GM12878 (cell line): ENCODE measurements at regions not wholly inside any gene's neighbourhood (a gene's known extent, or its start where the extent isn't known, plus 50 kb on each side); places are given as distances from the start of the nearest gene placed in this dataset.
"Not testable (repeated sequence)": the region's sequence is repeated elsewhere in the genome, so short reads cannot be mapped to it uniquely, and the experiment has no call there.

Experiments
- ATAC-seq: fragments of 200-7000 bp; cut with Tn5 transposase; 3 replicates; pipeline ENCODE4 v1.9.1; 2020; ENCODE audit warnings: mild to moderate bottlenecking, moderate library complexity
- BruUV-seq: library from RNA; stranded (reverse); fragments of 400-500 nt; replicated peaks from 2 replicates; lab custom pipeline; 2021; lab: Mats Ljungman, UMichigan
- CTCF ChIA-PET: fragments of 300-600 bp; sonication (Branson Sonifier 250); formaldehyde crosslinking; extraction: SDS; loops from one replicate; lab custom pipeline; 2021; ENCODE audit warnings: inconsistent platforms; lab: Yijun Ruan, JAX
- POLR2A ChIA-PET: fragments of 350-600 bp; formaldehyde crosslinking; extraction: SDS; loops from one replicate; lab custom pipeline; 2021; ENCODE audit warnings: inconsistent platforms; lab: Charles Lee
- RAD21 ChIA-PET: fragments of 300-600 bp; sonication (Branson Sonifier 250); formaldehyde crosslinking; loops from one replicate; lab custom pipeline; 2023; ENCODE audit warnings: antibody characterized with exemption; ENCODE audit not compliant: unreplicated experiment; lab: Charles Lee
- SMC1A ChIA-PET: fragments of 300-600 bp; sonication (Branson Sonifier 250); formaldehyde crosslinking; loops from one replicate; lab custom pipeline; 2023; ENCODE audit not compliant: unreplicated experiment, uncharacterized antibody; lab: Charles Lee
- DNase-seq: peaks from one replicate; pipeline ENCODE4 v3.0.0-alpha.2; 2011; ENCODE audit warnings: low read depth, low spot score
- FAIRE-seq: peaks from 3 replicates; lab custom pipeline; 2011; peaks lifted over from hg19 to GRCh38; lab: Jason Lieb, UNC
- H2AFZ ChIP-seq: 2 replicates; pipeline ENCODE4 v1.6.0; 2011; ENCODE audit warnings: low read depth, low read length, control low read depth; ENCODE audit not compliant: control insufficient read depth
- H3K27ac ChIP-seq: 2 replicates; pipeline ENCODE4 v1.5.1; 2011; ENCODE audit warnings: control low read depth; ENCODE audit not compliant: control insufficient read depth, insufficient read depth
- H3K27me3 ChIP-seq, 2 experiments: replicated peaks in 1 of 2; 2 replicates each; pipeline versions ENCODE4 v1.6.0 to v1.6.1; 2011; ENCODE audit warnings: low read length in 1 of 2; ENCODE audit not compliant: control insufficient read depth in 2 of 2, insufficient read depth in 2 of 2
- H3K36me3 ChIP-seq, 2 experiments: 2 replicates each; pipeline ENCODE4 v1.5.1; 2011; ENCODE audit warnings: low read length in 1 of 2; ENCODE audit not compliant: control insufficient read depth in 2 of 2, insufficient read depth in 2 of 2
- H3K4me1 ChIP-seq: 2 replicates; pipeline ENCODE4 v1.6.1; 2011; ENCODE audit warnings: mild to moderate bottlenecking, low read length, moderate library complexity, mixed read lengths; ENCODE audit not compliant: control insufficient read depth, insufficient read depth
- H3K4me2 ChIP-seq: 2 replicates; pipeline ENCODE4 v1.6.0; 2011; ENCODE audit warnings: control low read depth; ENCODE audit not compliant: control insufficient read depth, insufficient read depth
- H3K4me3 ChIP-seq: fragments of 200-600 bp; sonication (generic); 2 replicates; pipeline ENCODE4 v1.5.1; 2016
- H3K79me2 ChIP-seq: 2 replicates; pipeline ENCODE4 v1.6.0; 2011; ENCODE audit warnings: low read length; ENCODE audit not compliant: control insufficient read depth, insufficient read depth
- H3K9ac ChIP-seq: 2 replicates; pipeline ENCODE4 v1.8.0; 2011; ENCODE audit warnings: low read length, control low read depth, mixed read lengths; ENCODE audit not compliant: control insufficient read depth, insufficient read depth
- H3K9me3 ChIP-seq: replicated peaks from 3 replicates; pipeline ENCODE4 v1.5.1; 2011; ENCODE audit warnings: mild to moderate bottlenecking, low read length; ENCODE audit not compliant: control insufficient read depth, insufficient read depth
- H4K20me1 ChIP-seq: 2 replicates; pipeline ENCODE4 v1.6.0; 2011; ENCODE audit not compliant: control insufficient read depth, insufficient read depth
- WGBS: methylation state at CpG from one replicate; pipeline ENCODE4 v1.1.6; 2016; ENCODE audit warnings: low lambda C conversion rate; ENCODE audit not compliant: insufficient replicate concordance, insufficient coverage; ENCODE audit errors: missing lambda C conversion rate; 5-methylcytosine and 5-hydroxymethylcytosine counted together
- in situ Hi-C: fragments of 300-500 bp; cut with MboI; formaldehyde crosslinking; loops from 9 replicates; pipeline ENCODE4 v1.14.3; 2018; ENCODE audit warnings: mixed read lengths
- intact Hi-C: fragments of 100-400 bp; cut with micrococcal nuclease; formaldehyde crosslinking; loops from one replicate; pipeline ENCODE4 v1.14.2; 2022; ENCODE audit not compliant: unreplicated experiment

DNA sequence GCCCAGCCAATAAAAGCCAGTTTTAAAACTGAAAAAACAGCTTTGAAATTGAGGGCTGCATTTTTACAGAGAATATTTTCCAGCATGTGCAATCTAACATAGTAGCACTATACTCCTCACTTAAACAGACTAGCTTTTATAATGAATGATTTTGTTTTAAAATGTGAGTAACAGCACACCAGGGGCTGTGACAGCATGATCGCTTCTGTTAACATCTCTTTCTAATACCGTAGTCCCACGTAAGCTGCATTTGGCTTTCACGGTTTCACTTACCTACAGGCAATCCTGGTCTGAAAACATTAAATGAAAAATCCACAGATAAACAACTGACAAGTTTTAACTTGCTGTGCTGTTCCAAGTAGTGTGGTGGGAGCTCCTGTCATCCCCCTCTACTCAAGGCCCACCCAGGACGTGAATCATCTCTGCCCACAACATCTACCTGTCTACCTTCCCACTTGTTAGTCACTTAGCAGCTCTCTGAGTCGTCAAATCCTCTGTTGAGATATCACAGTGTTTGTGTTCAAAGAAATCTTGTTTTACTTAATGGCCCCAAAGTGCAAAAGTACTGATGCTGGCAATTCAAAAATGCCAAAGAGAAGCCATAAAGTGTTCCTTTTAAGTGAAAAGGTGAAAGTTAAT, 74.0 kb upstream of the THOC3 start:
- H3K4me2 ChIP-seq, CTCF ChIA-PET, H3K9ac ChIP-seq, H3K4me1 ChIP-seq, H3K36me3 ChIP-seq, H2AFZ ChIP-seq, H3K27ac ChIP-seq, intact Hi-C loops, H3K79me2 ChIP-seq, H3K4me3 ChIP-seq, SMC1A ChIA-PET, ATAC-seq, DNase-seq, BruUV-seq, POLR2A ChIA-PET, H4K20me1 ChIP-seq, FAIRE-seq, H3K27me3 ChIP-seq, H3K9me3 ChIP-seq, RAD21 ChIA-PET: not testable (repeated sequence)
- in situ Hi-C loops = loop anchor here (25.0 kb wide), 2 partner anchors 1345 to 1570 kb away; partner anchors contain the start of genes B4GALT7 and SLC34A1
- WGBS = 63% methylated on average over 6 of the region's 6 CpGs

DNA sequence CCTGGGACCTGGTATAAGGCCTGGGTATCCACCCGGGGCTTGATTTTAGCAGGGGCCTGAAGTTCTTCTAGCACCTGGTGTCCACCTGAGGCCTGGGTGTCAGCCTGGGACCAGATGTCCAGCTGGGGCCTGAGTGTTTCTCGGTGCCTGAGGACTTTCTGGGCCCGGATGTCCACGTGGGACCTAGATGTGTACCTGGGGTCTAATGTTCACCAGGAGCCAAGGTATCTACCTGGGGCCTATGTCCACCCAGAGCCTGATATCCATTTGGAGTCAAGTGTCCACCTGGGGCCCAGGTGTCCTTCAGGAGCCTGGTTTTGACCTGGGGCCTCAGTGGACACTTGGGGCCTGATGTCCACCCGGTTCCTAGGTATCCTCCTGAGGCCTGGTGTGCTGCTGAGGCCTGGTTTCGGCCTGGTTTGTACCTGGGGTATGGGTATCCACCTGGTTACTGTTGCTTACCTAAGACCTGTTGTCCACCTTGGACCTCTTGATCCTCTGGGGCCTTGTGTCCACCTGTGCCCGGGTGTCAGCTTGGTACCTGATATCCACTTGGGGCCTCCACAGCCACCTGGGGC, 75.2 kb upstream of the THOC3 start:
- H3K4me2 ChIP-seq, H4K20me1 ChIP-seq, H3K27ac ChIP-seq, ATAC-seq, SMC1A ChIA-PET, H3K27me3 ChIP-seq, H3K4me3 ChIP-seq, DNase-seq, H3K9ac ChIP-seq, H3K36me3 ChIP-seq, FAIRE-seq, CTCF ChIA-PET, H2AFZ ChIP-seq, H3K79me2 ChIP-seq, RAD21 ChIA-PET, BruUV-seq, intact Hi-C loops, H3K9me3 ChIP-seq, POLR2A ChIA-PET, H3K4me1 ChIP-seq: not testable (repeated sequence)
- in situ Hi-C loops = loop anchor here (25.0 kb wide), 2 partner anchors 1344 to 1569 kb away; partner anchors contain the start of genes B4GALT7 and SLC34A1
- WGBS = 26% methylated on average over 6 of the region's 7 CpGs

DNA sequence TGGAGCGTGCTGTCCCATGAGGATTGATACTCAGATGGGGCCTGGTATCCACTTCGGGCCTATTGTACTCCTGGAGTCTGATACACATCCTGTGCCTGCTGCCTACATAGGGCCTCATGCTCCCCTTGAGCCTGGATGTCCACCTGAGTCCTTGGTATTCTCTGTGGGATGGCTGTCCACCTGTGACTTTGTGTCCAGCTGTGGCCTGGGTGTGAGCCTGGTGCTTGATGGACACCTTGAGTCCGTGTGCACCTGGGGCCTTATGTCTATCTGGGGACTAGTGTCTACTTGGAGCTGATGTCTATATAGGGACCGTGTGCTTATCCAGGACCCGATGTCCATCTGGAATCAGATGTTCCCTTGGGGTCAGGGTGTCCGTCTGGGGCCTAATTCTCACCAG, 75.9 kb upstream of the THOC3 start:
- CTCF ChIA-PET, H3K4me3 ChIP-seq, POLR2A ChIA-PET, DNase-seq, H3K27ac ChIP-seq, H3K79me2 ChIP-seq, ATAC-seq, H3K9me3 ChIP-seq, H3K4me1 ChIP-seq, intact Hi-C loops, H2AFZ ChIP-seq, H3K36me3 ChIP-seq, SMC1A ChIA-PET, H3K9ac ChIP-seq, H3K4me2 ChIP-seq, H4K20me1 ChIP-seq, RAD21 ChIA-PET, H3K27me3 ChIP-seq, FAIRE-seq, BruUV-seq: not testable (repeated sequence)
- in situ Hi-C loops = loop anchor here (25.0 kb wide), 2 partner anchors 1343 to 1568 kb away; partner anchors contain the start of genes B4GALT7 and SLC34A1
- 47% methylated on average over 5 of the region's 6 CpGs for WGBS

DNA sequence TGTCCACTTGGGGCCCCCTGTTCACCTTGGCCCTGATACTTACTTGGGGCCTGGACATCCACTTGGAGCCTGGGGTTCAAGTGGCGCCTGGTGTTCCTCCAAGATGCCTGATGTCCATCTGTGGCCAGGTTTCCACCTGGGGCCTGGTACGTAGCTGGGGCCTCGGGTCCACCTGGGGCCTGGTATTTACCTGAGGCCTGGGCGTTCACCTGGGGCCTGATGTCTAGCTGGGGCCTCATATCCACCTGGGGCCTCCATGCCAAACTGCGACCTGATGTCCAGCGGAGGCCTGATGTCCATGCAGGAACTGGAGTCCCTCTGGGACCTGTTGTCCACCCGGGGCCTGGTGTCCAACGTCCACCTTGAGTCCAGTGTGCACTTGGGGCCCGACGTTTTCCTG, 76.3 kb upstream of the THOC3 start:
- POLR2A ChIA-PET, H3K79me2 ChIP-seq, H2AFZ ChIP-seq, ATAC-seq, FAIRE-seq, H4K20me1 ChIP-seq, intact Hi-C loops, H3K9ac ChIP-seq, BruUV-seq, DNase-seq, H3K36me3 ChIP-seq, H3K27me3 ChIP-seq, H3K4me3 ChIP-seq, H3K27ac ChIP-seq, CTCF ChIA-PET, H3K4me1 ChIP-seq, H3K4me2 ChIP-seq, SMC1A ChIA-PET, H3K9me3 ChIP-seq, RAD21 ChIA-PET: not testable (repeated sequence)
- WGBS = 48% methylated on average over 7 of the region's 10 CpGs
- in situ Hi-C loops = loop anchor here (25.0 kb wide), 2 partner anchors 1343 to 1568 kb away; partner anchors contain the start of genes B4GALT7 and SLC34A1
